HG02588 (cell line): ENCODE measurements at regions not wholly inside any gene's neighbourhood (a gene's known extent, or its start where the extent isn't known, plus 50 kb on each side); places are given as distances from the start of the nearest gene placed in this dataset.

Source experiments
- ATAC-seq: cut with Tn5 transposase; IDR thresholded peaks from one replicate; pipeline ENCODE4 v1.9.1; 2021; ENCODE audit warnings: mild to moderate bottlenecking, moderate library complexity; ENCODE audit not compliant: unreplicated experiment

GRCh38 chr20:16175322-16175961, 397.8 kb downstream of the KIF16B start:
- peak; percentile 85 for ATAC-seq

GRCh38 chr20:16174311-16174710, 398.9 kb downstream of the KIF16B start:
- no peak for ATAC-seq

GRCh38 chr20:16173044-16173443, 400.2 kb downstream of the KIF16B start:
- no peak for ATAC-seq

GRCh38 chr20:16171180-16171579, 402.1 kb downstream of the KIF16B start:
- no peak for ATAC-seq

- ATAC-seq = no peak
These were observed 402.8 kb downstream of the KIF16B start for GRCh38 chr20:16170406-16170971.

GRCh38 chr20:16167423-16168130, 405.7 kb downstream of the KIF16B start:
- ATAC-seq = no peak

GRCh38 chr20:16166737-16167136, 406.5 kb downstream of the KIF16B start:
- ATAC-seq = no peak

- ATAC-seq = peak; percentile 40
These were observed 414.3 kb downstream of the KIF16B start for GRCh38 chr20:16158976-16159286.

GRCh38 chr20:16158090-16158975, 414.9 kb downstream of the KIF16B start:
- peak; percentile 81 for ATAC-seq

GRCh38 chr20:16147916-16148315, 425.3 kb downstream of the KIF16B start:
- no peak for ATAC-seq

GRCh38 chr20:16147216-16147615, 426.0 kb downstream of the KIF16B start:
- no peak for ATAC-seq

GRCh38 chr20:16145919-16146318, 427.3 kb downstream of the KIF16B start:
- no peak for ATAC-seq

- no peak for ATAC-seq
These were observed 429.7 kb downstream of the KIF16B start for GRCh38 chr20:16143596-16143995.

GRCh38 chr20:16135630-16136029, 437.6 kb downstream of the KIF16B start:
- no peak for ATAC-seq

- ATAC-seq = no peak
These were observed 441.0 kb downstream of the KIF16B start for GRCh38 chr20:16132036-16132798.

GRCh38 chr20:16129411-16129810, 443.8 kb downstream of the KIF16B start:
- ATAC-seq = no peak

GRCh38 chr20:16128538-16129106, 444.6 kb downstream of the KIF16B start:
- ATAC-seq = no peak

- no peak for ATAC-seq
These were observed 447.4 kb downstream of the KIF16B start for GRCh38 chr20:16125816-16126215.

GRCh38 chr20:16124911-16125776, 448.1 kb downstream of the KIF16B start:
- no peak for ATAC-seq
